GM18907 (cell line): ENCODE measurements at regions not wholly inside any gene's neighbourhood (a gene's known extent, or its start where the extent isn't known, plus 50 kb on each side); places are given as distances from the start of the nearest gene placed in this dataset.
A peak's percentile ranks its signal among the peaks of the same experiment; 100 is the strongest.

ENCODE experiments used
- ATAC-seq: cut with Tn5 transposase; IDR thresholded peaks from one replicate; pipeline ENCODE4 v1.9.1; 2021; ENCODE audit warnings: mild to moderate bottlenecking, moderate library complexity; ENCODE audit not compliant: unreplicated experiment

DNA sequence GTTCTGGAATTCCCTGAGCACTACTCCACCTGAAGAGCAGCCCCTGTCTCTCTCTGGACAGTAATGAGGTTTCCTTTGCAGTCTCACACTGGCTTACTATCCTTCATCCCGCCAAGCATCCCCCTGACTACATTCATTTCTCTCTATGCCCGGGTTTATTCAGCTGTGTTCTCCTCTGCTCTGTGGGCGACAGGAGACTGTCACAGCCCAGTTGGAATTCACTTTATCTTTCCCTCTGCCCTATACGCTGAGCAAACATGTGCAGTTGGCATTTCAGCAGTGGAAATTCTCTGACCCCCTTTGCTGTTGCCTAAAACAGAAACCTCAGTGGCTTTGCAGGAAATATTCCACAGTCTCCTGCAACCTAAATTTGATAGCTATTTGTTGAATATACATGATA lies 83.5 kb upstream of the MAX start:
- no peak for ATAC-seq

GRCh38 chr14:65186951-65187350 lies 84.6 kb upstream of the MAX start:
- no peak for ATAC-seq

GRCh38 chr14:65187421-65188049 lies 85.2 kb upstream of the MAX start:
- no peak for ATAC-seq

- no peak for ATAC-seq
Measured at GRCh38 chr14:65190312-65190711, 88.0 kb upstream of the MAX start.

GRCh38 chr14:65191716-65192115 lies 89.4 kb upstream of the MAX start:
- ATAC-seq, result no peak

- no peak for ATAC-seq
Measured at GRCh38 chr14:65192686-65193085, 90.4 kb upstream of the MAX start.

GRCh38 chr14:65193916-65194590 lies 91.7 kb upstream of the MAX start:
- ATAC-seq, result no peak

- ATAC-seq, result peak; percentile 88
Measured at GRCh38 chr14:65195042-65195719, 92.9 kb upstream of the MAX start.

DNA sequence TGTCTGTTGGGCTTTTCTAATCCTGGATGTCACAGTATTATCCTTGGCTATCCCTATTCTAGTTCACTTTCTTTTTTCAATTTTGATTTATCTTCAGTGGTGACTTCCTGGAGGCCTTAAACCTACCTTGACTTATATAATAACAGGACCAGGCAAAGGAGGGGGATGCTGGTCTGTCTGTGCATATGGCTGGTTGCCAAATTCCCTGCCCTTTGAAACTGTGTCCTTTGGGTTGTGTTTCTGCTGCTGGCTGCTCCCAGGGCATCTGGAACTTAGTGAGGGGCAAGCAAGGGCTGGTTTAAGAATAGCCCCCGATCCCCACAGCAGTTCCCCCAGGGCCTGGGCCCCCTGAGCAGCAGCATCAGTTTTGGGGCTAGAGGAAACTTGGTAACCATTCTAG lies 96.0 kb upstream of the MAX start:
- no peak for ATAC-seq

GRCh38 chr14:65200454-65200853 lies 98.1 kb upstream of the MAX start:
- ATAC-seq, result no peak

- no peak for ATAC-seq
Measured at GRCh38 chr14:65203574-65203973, 101.3 kb upstream of the MAX start.

DNA sequence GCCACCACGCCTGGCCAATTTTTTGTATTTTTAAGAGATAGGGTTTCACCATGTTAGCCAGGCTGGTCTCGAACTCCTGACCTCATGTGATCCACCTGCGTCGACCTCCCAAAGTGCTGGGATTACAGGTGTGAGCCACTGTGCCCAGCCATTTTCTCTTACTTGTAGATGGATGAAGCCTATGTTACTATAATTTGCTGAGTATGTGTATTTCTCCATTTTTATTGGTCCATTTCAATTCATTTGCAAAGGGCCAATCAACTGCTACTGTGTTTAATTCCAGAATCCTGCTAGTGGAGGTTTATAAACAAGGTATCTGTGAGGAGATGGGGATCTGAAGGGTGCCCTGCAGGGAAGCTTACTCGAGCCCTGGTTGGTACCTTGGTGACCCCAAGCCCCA lies 101.7 kb upstream of the MAX start:
- no peak for ATAC-seq

- no peak for ATAC-seq
Measured at GRCh38 chr14:65206078-65206447, 103.7 kb upstream of the MAX start.

DNA sequence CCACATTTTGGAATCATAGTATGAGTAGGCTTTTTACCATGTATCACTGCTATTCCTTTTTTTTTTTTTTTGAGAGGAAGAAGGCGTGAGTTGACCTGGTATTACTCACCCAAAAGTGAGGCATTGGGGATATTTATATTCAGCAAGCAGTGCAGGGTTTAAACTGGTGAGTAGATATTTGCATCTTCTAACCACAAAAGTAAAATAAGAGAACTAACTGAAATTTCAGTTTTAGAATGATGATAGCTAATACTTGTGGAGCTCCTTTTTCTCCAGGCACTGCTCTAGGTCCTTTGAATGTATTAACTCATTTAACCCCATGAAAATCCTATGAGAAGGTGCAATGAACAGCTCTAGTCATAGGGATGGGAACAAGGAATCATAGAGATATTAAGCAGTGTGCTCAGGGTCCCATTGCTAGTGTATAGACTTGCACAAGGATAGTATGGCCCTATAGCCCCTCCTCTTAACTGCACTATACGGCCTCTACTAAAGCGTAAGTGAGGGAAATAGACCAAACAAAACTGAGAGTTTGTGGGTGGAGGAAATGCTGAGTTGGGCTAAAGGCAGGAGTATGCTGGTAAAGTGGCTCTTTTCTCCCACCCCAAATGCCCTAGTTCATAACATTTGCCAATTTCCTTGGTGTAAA lies 104.3 kb upstream of the MAX start:
- peak; percentile 71 for ATAC-seq

- no peak for ATAC-seq
Measured at GRCh38 chr14:65208548-65208947, 106.2 kb upstream of the MAX start.

GRCh38 chr14:65210118-65210821 lies 108.0 kb upstream of the MAX start:
- no peak for ATAC-seq

- ATAC-seq, result no peak
Measured at GRCh38 chr14:65210822-65211182, 108.5 kb upstream of the MAX start.

GRCh38 chr14:65211341-65211987 lies 109.1 kb upstream of the MAX start:
- ATAC-seq, result no peak

DNA sequence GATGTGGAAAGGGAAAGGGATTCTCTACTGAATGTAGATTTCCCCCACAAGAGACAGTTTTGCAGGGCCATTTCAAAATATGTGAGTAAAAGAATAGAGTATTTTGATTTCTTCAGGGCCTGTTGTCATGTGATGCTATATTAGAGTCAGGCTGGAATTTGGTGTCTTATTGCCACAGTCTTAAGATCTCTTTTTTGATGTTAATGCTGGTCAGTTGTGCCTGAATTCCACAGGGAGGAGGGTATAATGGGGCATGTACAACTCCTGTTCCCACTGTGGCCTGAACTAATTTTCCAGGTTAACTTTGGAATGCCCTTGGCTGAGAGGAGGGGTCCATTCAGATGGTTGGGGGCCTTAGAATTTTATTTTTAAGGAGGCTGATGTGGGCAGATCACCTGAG lies 111.0 kb upstream of the MAX start:
- no peak for ATAC-seq

DNA sequence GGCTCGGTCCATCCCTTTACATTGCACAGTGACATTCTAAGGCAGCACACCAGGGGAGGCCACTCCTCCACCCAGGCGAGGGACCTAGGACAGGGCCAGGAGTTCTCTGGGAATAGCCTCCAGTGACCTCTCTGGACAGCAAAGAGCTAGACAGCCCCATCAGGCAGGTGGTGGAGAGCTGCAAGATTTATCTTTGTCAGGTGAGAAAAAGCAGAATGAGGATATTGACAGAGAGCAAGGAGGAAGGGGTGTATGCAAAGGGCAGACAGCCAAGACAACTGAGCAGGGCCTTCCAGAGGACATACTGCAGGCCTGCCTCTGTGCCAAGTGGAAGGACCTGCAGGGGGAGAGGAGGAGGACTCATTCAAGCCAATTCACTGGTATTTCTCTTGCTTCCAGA lies 112.4 kb upstream of the MAX start:
- ATAC-seq, result no peak

DNA sequence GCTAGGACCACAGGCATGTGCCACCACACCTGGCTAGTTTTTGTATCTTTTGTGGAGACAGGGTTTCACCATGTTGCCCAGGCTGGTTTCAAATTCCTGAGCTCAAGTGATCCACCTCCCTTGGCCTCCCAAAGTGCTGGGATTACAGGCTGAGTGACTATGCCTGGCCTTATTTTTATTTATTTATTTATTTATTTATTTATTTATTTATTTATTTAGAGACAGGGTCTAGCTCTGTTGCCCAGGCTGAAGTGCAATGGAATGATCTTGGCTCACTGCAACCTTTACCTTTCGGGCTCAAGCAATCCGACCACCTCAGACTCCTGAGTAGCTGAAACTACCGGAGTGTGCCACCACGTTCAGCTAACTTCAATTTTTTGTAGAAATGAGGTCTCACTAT lies 117.0 kb upstream of the MAX start:
- no peak for ATAC-seq
